ENCODE measurements at regions not wholly inside any gene's neighbourhood (a gene's known extent, or its start where the extent isn't known, plus 50 kb on each side); places are given as distances from the start of the nearest gene placed in this dataset.

- Histone ChIP-seq H3K79me2 (ENCODE audit: insufficient read depth, low read depth, low read length) (no peaks in the 10 kb centered on the region), H3K9me3 (ENCODE audit: low read length) (no peaks in the 10 kb centered on the region), H3K27ac (ENCODE audit: low read depth, low read length, poor library complexity, severe bottlenecking) (no peak overlapping the region), H3K4me1 (ENCODE audit: insufficient read depth, low read length, poor library complexity, severe bottlenecking) (no peaks in the 10 kb centered on the region), H3K9me2 (ENCODE audit: insufficient read depth, low read length) (no peaks in the 10 kb centered on the region), H4K20me1 (ENCODE audit: insufficient read depth, low read length) (no peaks in the 10 kb centered on the region), H3K4me2 (ENCODE audit: low read length) (no peak overlapping the region), H3K4me3 (ENCODE audit: low read depth, low read length, poor library complexity, severe bottlenecking) (no peak overlapping the region), H2AFZ (ENCODE audit: low read length) (no peak overlapping the region), H3K36me3 (ENCODE audit: insufficient read depth, low read length) (no peaks in the 10 kb centered on the region)
- intact Hi-C loops (cut with micrococcal nuclease; ENCODE audit: unreplicated experiment) = no loop called here
- TF ChIP-seq CTCF (conservative IDR thresholded peaks at IDR 0.05; ENCODE audit: low read length) = no peak
- TF ChIP-seq EZH2phosphoT487 (IDR thresholded peaks at IDR 0.05; ENCODE audit: borderline replicate concordance, low read depth, low read length) = no peak
- DNase-seq (ENCODE audit: low spot score) = peak; percentile 27
- ChIA-PET POLR2A (interaction anchor here (1.6 kb wide), 1 partner anchor 50 kb away, joined by 4 read pairs; no protein-coding TSS in a partner anchor), CTCF (ENCODE audit: unreplicated experiment) (no interaction called here)
- no TSS peak for BruUV-seq (replicated peaks)
These were observed 625.8 kb downstream of the TAFA4 start for GRCh38 chr3:68306571-68306970.

- no peak overlapping the region for H3K4me3 ChIP-seq (ENCODE audit: low read depth, low read length, poor library complexity, severe bottlenecking)
- H3K9me3 ChIP-seq (ENCODE audit: low read length) = no peaks in the 10 kb centered on the region
- ChIA-PET CTCF (ENCODE audit: unreplicated experiment) (no interaction called here), POLR2A (interaction anchor here (0.7 kb wide), 1 partner anchor 10 kb away, joined by 3 read pairs; no protein-coding TSS in a partner anchor)
- DNase-seq (ENCODE audit: low spot score) = no peak
- no TSS peak for BruUV-seq (replicated peaks)
- no peaks in the 10 kb centered on the region for H4K20me1 ChIP-seq (ENCODE audit: insufficient read depth, low read length)
- H3K9me2 ChIP-seq (ENCODE audit: insufficient read depth, low read length) = no peaks in the 10 kb centered on the region
- H2AFZ ChIP-seq (ENCODE audit: low read length) = no peak overlapping the region
- no peak overlapping the region for H3K27ac ChIP-seq (ENCODE audit: low read depth, low read length, poor library complexity, severe bottlenecking)
- H3K4me1 ChIP-seq (ENCODE audit: insufficient read depth, low read length, poor library complexity, severe bottlenecking) = no peaks in the 10 kb centered on the region
- TF ChIP-seq CTCF (conservative IDR thresholded peaks at IDR 0.05; ENCODE audit: low read length) (no peak), EZH2phosphoT487 (IDR thresholded peaks at IDR 0.05; ENCODE audit: borderline replicate concordance, low read depth, low read length) (no peak)
- no peaks in the 10 kb centered on the region for H3K36me3 ChIP-seq (ENCODE audit: insufficient read depth, low read length)
- intact Hi-C loops (cut with micrococcal nuclease; ENCODE audit: unreplicated experiment) = no loop called here
- no peaks in the 10 kb centered on the region for H3K79me2 ChIP-seq (ENCODE audit: insufficient read depth, low read depth, low read length)
- H3K4me2 ChIP-seq (ENCODE audit: low read length) = no peak overlapping the region
These were observed 636.9 kb downstream of the TAFA4 start for GRCh38 chr3:68295457-68295856.

- H3K79me2 ChIP-seq (ENCODE audit: insufficient read depth, low read depth, low read length) = no peaks in the 10 kb centered on the region
- no TSS peak for BruUV-seq (replicated peaks)
- no peak overlapping the region for H2AFZ ChIP-seq (ENCODE audit: low read length)
- no peak overlapping the region for H3K27ac ChIP-seq (ENCODE audit: low read depth, low read length, poor library complexity, severe bottlenecking)
- H3K9me2 ChIP-seq (ENCODE audit: insufficient read depth, low read length) = no peaks in the 10 kb centered on the region
- intact Hi-C loops (cut with micrococcal nuclease; ENCODE audit: unreplicated experiment) = no loop called here
- no peak overlapping the region for H3K4me3 ChIP-seq (ENCODE audit: low read depth, low read length, poor library complexity, severe bottlenecking)
- no peaks in the 10 kb centered on the region for H3K36me3 ChIP-seq (ENCODE audit: insufficient read depth, low read length)
- no peaks in the 10 kb centered on the region for H3K9me3 ChIP-seq (ENCODE audit: low read length)
- CTCF ChIA-PET (ENCODE audit: unreplicated experiment) = no interaction called here
- DNase-seq (ENCODE audit: low spot score) = no peak
- H3K4me1 ChIP-seq (ENCODE audit: insufficient read depth, low read length, poor library complexity, severe bottlenecking) = no peaks in the 10 kb centered on the region
- no peak overlapping the region for H3K4me2 ChIP-seq (ENCODE audit: low read length)
- no peaks in the 10 kb centered on the region for H4K20me1 ChIP-seq (ENCODE audit: insufficient read depth, low read length)
- POLR2A ChIA-PET = interaction anchor here (0.6 to 0.7 kb wide), 2 partner anchors 42 to 998 kb away, joined by 3 read pairs; no protein-coding TSS in a partner anchor
- no peak for TF ChIP-seq CTCF (conservative IDR thresholded peaks at IDR 0.05; ENCODE audit: low read length)
- TF ChIP-seq EZH2phosphoT487 (IDR thresholded peaks at IDR 0.05; ENCODE audit: borderline replicate concordance, low read depth, low read length) = no peak
These were observed 635.9 kb upstream of the SUCLG2 start for GRCh38 chr3:68290333-68290732.
